Activated naive CD8-positive, alpha-beta T cell treated with anti-CD3 and anti-CD28 coated beads, Interleukin-2, amount 50 U/mL, for 16 hours (primary cell): ENCODE measurements at regions not wholly inside any gene's neighbourhood (a gene's known extent, or its start where the extent isn't known, plus 50 kb on each side); places are given as distances from the start of the nearest gene placed in this dataset.

Experiments used
- DNase-seq: peaks from one replicate; pipeline ENCODE4 v3.0.0-alpha.2; 2020; ENCODE audit warnings: low read depth, low spot score

DNA sequence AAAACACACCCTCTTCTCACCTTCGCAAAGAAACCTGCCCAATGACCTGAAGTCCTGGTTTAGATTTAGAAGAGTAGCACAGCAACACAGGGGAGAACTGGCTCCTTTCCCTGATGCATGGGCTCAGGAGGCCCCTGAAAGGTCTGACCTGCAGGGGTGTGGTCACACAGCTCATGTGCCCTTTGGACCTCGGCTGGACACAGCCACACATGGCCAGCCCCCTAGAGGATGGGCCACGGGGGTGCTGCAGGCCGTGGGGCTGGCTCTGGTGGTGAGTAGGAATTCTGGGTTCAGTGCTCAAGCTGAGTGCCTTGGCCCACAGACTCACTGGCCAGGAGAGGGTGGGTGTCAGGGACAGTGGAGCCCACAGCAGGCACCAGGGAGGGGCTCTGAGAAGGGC, 118.5 kb upstream of the ADCY1 start:
- DNase-seq = no peak

GRCh38 chr7:45456105-45456504, 118.1 kb upstream of the ADCY1 start:
- DNase-seq = no peak

- DNase-seq = no peak
Observed at GRCh38 chr7:45456747-45457524, 117.2 kb upstream of the ADCY1 start.

GRCh38 chr7:45457591-45457990, 116.6 kb upstream of the ADCY1 start:
- no peak for DNase-seq

- DNase-seq = no peak
Observed at GRCh38 chr7:45459476-45459875, 114.7 kb upstream of the ADCY1 start.

- DNase-seq = no peak
Observed at GRCh38 chr7:45460379-45460778, 113.8 kb upstream of the ADCY1 start.

- no peak for DNase-seq
Observed at GRCh38 chr7:45461026-45461425, 113.1 kb upstream of the ADCY1 start.

DNA sequence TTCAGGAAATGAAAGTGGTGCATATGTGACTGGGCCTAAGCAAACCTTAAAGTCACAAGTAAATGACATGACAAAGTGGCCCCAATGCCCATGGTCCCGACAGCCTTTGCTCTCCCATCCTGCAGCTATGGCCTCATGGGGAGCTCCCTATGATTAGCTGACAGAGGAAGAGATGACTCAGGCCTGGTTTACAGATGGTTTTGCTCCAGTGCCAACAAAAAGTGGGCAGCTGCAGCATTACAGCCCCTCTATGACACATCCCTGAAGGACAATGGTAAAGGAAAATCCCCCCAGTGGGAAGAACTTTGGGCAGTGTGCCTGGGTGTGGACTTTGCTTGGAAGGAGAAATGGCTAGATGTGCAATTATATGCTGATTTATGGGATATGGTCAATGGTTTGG, 105.1 kb upstream of the ADCY1 start:
- no peak for DNase-seq

DNA sequence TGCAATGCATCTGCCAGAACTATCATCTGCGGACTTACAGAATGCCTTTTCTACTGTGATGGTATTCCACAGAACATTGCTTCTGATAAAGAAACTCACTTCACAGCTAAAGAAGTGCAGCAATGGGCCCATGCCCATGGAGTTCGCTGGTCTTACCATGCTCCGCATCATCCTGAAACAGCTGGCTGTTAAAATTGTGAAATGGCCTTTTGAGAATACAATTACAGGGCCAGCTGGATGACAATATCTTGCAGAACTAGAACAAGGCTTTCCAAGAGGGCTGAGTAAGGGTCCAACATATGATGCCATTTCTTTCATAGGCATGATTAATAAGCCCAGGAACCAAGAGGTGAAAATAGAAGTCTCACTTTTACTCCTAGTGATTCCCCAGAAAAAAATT, 104.1 kb upstream of the ADCY1 start:
- DNase-seq = no peak

GRCh38 chr7:45479781-45480180, 94.4 kb upstream of the ADCY1 start:
- DNase-seq = no peak

DNA sequence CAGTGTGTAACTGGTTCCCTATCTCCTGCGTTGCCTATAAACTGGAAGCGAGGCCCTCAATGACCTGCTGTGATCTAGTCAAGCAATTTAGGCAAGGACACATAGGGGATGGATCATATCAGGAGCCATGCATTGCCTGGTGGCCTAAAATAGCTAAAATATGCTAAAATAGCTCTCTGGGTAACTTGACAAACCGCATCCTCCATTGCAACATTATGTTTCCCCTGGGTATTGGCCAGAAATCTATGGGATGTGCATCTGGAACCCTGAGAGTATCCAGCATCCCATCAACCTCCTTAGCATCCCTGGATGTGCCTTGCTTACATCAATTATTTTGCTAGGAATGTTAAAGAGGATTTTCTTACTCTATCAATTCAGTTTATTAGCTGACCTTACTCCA, 91.7 kb upstream of the ADCY1 start:
- no peak for DNase-seq

DNA sequence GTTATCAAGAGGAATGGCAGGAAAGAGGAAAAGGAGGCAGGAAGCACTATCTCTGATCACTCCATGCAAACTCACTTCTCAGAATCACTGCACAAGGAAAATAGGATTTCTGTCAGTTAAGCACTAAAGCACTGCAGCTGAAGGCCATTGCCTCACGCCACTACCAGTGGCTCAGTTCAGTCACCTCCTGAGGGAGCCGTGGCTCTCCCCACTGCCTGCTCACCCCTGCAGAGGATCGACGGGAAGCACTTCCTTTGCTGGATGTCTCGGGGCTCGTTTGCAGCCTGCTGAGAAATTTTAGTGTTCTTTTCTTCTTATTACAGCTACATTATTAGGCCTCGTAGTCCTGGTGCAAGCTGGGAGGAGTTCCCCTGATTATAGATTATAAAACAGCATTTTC, 90.1 kb upstream of the ADCY1 start:
- DNase-seq = no peak

- no peak for DNase-seq
Observed at GRCh38 chr7:45486575-45486974, 87.6 kb upstream of the ADCY1 start.

GRCh38 chr7:45494885-45495284, 79.3 kb upstream of the ADCY1 start:
- DNase-seq = no peak

GRCh38 chr7:45495618-45496017, 78.5 kb upstream of the ADCY1 start:
- DNase-seq = no peak

GRCh38 chr7:45500257-45500656, 73.9 kb upstream of the ADCY1 start:
- DNase-seq = no peak

DNA sequence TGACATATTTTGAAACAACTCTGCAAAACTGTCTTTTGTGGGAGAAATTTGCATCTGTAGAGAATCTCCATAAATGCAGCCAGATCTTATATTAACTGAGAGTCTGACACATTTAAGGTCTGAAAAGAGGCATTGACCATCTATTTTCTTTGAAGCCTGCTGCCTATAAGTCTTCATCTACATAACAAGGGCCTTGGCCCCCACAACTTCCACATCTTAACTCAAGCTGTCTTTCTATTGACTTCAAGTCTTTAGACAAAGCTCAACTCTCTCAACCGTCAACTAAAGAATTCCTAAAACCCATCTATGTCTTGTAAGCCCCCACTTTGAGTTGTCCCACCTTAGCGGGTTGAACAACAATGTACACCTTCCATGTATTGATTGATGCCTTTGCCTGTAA, 72.4 kb upstream of the ADCY1 start:
- DNase-seq = no peak

GRCh38 chr7:45506059-45506458, 68.1 kb upstream of the ADCY1 start:
- DNase-seq = no peak

DNA sequence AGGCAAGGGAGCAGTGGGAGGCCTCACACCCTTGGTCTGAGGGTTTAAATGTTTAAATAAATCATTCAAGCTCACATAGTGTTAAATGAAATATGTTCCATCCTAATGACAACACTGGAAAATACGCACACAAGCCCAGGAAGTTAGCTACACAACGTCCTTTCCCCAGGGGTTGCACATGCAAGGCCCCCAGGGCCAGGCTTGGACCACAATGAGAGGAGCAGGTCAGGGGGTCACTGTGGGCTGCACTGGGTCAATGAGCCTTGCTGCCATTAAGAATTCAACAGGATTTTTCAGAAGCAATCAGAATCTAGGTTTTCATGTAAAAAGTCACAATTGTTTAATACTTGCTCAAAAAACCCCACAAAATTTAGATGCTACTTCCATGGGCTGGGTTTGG, 64.9 kb upstream of the ADCY1 start:
- no peak for DNase-seq

- no peak for DNase-seq
Observed at GRCh38 chr7:45511721-45512597, 62.2 kb upstream of the ADCY1 start.

DNA sequence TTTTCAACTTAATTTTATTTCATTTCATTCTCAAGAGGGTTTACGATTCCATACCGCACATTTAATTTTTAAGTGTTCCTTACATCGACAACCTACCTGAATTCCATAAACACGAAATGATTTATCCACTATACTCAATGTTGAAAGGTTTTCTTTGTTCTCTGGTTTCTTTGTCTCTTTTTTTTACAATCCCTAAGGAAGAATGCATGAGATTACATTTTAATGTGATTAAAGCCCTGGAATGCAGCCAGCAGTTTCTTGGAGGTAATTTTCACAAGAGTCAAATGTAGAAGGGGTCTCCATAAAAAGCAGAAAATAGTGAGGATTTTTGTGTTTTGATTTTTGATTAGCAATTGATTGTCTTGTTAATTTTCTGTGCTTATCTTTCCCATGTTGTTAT, 59.2 kb upstream of the ADCY1 start:
- no peak for DNase-seq

DNA sequence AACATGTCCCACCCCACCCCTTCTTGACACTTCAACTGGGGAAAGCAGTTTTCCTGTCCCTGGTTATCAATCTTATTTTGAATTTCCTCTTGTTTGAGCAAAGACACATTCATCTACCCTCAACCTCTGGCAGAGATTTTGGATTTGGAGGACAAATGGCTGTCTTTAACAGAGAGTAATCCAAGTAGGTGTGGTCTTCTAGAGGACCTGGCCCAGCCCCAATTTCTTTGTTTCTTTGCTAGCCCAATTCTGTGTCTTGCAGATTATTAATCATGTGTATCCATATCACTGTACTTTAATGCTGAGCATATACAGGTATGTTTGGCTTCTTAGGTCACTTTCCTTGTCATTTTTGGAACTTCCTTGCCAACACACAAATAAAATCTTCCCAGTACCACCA, 58.8 kb upstream of the ADCY1 start:
- no peak for DNase-seq
